ENCODE measurements at regions not wholly inside any gene's neighbourhood (a gene's known extent, or its start where the extent isn't known, plus 50 kb on each side); places are given as distances from the start of the nearest gene placed in this dataset.

DNA sequence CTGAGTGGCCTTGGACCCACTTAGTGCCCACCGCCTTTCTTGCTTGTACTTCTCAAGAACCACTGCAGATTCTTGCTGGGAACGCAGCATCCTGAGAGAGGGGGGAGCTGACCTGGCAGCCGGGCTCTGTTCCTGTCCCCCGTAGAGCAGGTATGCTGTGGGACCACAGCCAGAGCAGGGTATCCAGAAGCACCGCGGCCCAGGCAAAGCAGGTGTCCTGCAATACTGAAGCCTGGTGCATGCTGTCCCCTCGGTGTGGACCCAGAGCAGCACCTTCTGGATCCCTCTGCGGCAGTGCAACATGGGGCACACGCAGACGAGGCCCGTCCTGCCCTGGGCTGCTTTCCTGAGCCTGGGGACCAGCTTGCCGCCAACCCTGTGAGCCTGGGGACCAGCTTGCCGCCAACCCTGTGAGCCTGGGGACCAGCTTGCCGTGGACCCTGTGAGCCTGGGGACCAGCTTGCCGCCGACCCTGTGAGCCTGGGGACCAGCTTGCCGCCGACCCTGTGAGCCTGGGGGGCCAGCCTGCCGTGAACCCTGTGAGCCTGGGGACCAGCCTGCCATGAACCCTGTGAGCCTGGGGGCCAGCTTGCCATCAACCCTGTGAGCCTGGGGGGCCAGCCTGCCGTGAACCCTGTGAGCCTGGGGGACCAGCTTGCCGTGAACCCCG lies 60.9 kb upstream of the ADGRA1 start:
- Histone ChIP-seq H3K4me1 (ENCODE audit: control insufficient read depth, insufficient read depth, low read length) (no peaks in the 10 kb centered on the region), H3K9me3 (replicated peaks; ENCODE audit: low read length) (no peaks in the 10 kb centered on the region), H3K4me2 (ENCODE audit: low read length) (no peak overlapping the region), H3K4me3 (ENCODE audit: low read length) (no peak overlapping the region), H3K36me3 (ENCODE audit: insufficient read depth, low read length) (no peaks in the 10 kb centered on the region), H3K27me3 (ENCODE audit: control insufficient read depth, insufficient read depth, low read length) (no peaks in the 10 kb centered on the region), H3K9ac (ENCODE audit: low read depth, low read length) (no peak overlapping the region)

DNA sequence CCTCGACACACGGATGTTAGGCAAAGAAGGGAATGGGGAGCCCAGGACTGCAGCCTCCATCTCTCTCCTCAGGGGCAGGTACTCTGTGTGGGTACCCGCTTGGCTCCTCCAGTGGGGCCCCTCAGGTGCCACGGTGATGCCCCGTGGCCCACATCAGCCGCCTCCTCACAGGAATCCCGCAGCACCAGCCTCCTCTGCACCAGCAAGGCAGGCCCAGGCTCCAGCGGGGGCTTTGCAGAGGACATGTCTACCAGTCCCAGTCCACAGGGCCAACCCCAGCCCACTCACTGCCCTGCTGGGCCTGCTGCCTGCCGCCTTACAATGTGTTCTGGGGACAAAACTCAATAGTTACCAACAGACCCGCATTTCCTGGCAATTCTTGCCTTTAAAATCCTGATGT lies 61.6 kb upstream of the ADGRA1 start:
- H3K36me3 ChIP-seq (ENCODE audit: insufficient read depth, low read length): no peaks in the 10 kb centered on the region
- H3K4me3 ChIP-seq (ENCODE audit: low read length): no peak overlapping the region
- H3K27me3 ChIP-seq (ENCODE audit: control insufficient read depth, insufficient read depth, low read length): no peaks in the 10 kb centered on the region
- H3K4me1 ChIP-seq (ENCODE audit: control insufficient read depth, insufficient read depth, low read length): no peaks in the 10 kb centered on the region
- no peak overlapping the region for H3K9ac ChIP-seq (ENCODE audit: low read depth, low read length)
- no peak overlapping the region for H3K4me2 ChIP-seq (ENCODE audit: low read length)
- H3K9me3 ChIP-seq (replicated peaks; ENCODE audit: low read length): no peaks in the 10 kb centered on the region

DNA sequence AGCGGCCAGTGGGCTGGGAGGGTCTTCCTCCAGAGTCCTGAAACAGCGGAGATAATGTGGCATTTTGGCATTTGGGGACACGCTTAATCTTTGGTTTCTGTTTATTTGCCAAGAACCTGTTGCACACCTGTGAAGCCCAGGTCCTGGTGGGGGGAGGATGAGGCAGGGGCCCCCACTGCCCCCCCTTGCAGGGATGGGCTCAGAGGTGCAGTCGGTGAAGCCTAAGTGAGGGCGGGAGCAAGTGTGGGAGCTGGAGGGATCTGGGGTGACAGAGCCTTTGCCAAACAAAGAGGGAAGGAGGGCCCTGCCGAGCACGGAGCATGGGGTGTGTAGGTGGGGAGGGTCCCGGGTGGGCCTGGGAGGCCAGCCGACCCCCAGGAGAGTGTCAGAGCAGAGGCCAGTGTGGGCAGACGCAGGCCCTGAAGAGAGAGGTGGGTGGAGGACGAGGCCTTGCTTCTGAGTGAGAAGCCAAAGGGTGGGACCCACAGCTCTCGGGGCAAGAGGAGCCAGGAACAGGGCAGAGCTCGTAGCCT lies 62.1 kb upstream of the ADGRA1 start:
- no peaks in the 10 kb centered on the region for H3K27me3 ChIP-seq (ENCODE audit: control insufficient read depth, insufficient read depth, low read length)
- no peak overlapping the region for H3K4me3 ChIP-seq (ENCODE audit: low read length)
- no peaks in the 10 kb centered on the region for H3K9me3 ChIP-seq (replicated peaks; ENCODE audit: low read length)
- no peaks in the 10 kb centered on the region for H3K4me1 ChIP-seq (ENCODE audit: control insufficient read depth, insufficient read depth, low read length)
- H3K9ac ChIP-seq (ENCODE audit: low read depth, low read length): no peak overlapping the region
- H3K4me2 ChIP-seq (ENCODE audit: low read length): no peak overlapping the region
- H3K36me3 ChIP-seq (ENCODE audit: insufficient read depth, low read length): no peaks in the 10 kb centered on the region

- H3K4me1 ChIP-seq (ENCODE audit: control insufficient read depth, insufficient read depth, low read length): no peaks in the 10 kb centered on the region
- H3K9ac ChIP-seq (ENCODE audit: low read depth, low read length): no peak overlapping the region
- no peak overlapping the region for H3K4me3 ChIP-seq (ENCODE audit: low read length)
- no peaks in the 10 kb centered on the region for H3K27me3 ChIP-seq (ENCODE audit: control insufficient read depth, insufficient read depth, low read length)
- H3K9me3 ChIP-seq (replicated peaks; ENCODE audit: low read length): no peaks in the 10 kb centered on the region
- H3K4me2 ChIP-seq (ENCODE audit: low read length): no peak overlapping the region
- H3K36me3 ChIP-seq (ENCODE audit: insufficient read depth, low read length): no peaks in the 10 kb centered on the region
Measured at GRCh38 chr10:133024704-133025557, 62.8 kb upstream of the ADGRA1 start.

- Histone ChIP-seq H3K9me3 (replicated peaks; ENCODE audit: low read length) (no peaks in the 10 kb centered on the region), H3K4me1 (ENCODE audit: control insufficient read depth, insufficient read depth, low read length) (no peaks in the 10 kb centered on the region), H3K36me3 (ENCODE audit: insufficient read depth, low read length) (no peaks in the 10 kb centered on the region), H3K4me3 (ENCODE audit: low read length) (no peak overlapping the region), H3K9ac (ENCODE audit: low read depth, low read length) (no peak overlapping the region), H3K27me3 (ENCODE audit: control insufficient read depth, insufficient read depth, low read length) (no peaks in the 10 kb centered on the region), H3K4me2 (ENCODE audit: low read length) (no peak overlapping the region)
Measured at GRCh38 chr10:133023216-133023843, 64.4 kb upstream of the ADGRA1 start.

GRCh38 chr10:133022776-133023100 lies 65.0 kb upstream of the ADGRA1 start:
- no peaks in the 10 kb centered on the region for H3K27me3 ChIP-seq (ENCODE audit: control insufficient read depth, insufficient read depth, low read length)
- no peaks in the 10 kb centered on the region for H3K4me1 ChIP-seq (ENCODE audit: control insufficient read depth, insufficient read depth, low read length)
- no peaks in the 10 kb centered on the region for H3K9me3 ChIP-seq (replicated peaks; ENCODE audit: low read length)
- H3K4me2 ChIP-seq (ENCODE audit: low read length): no peak overlapping the region
- no peaks in the 10 kb centered on the region for H3K36me3 ChIP-seq (ENCODE audit: insufficient read depth, low read length)
- no peak overlapping the region for H3K9ac ChIP-seq (ENCODE audit: low read depth, low read length)
- H3K4me3 ChIP-seq (ENCODE audit: low read length): no peak overlapping the region

GRCh38 chr10:133021963-133022775 lies 65.6 kb upstream of the ADGRA1 start:
- Histone ChIP-seq H3K4me1 (ENCODE audit: control insufficient read depth, insufficient read depth, low read length) (no peaks in the 10 kb centered on the region), H3K27me3 (ENCODE audit: control insufficient read depth, insufficient read depth, low read length) (no peaks in the 10 kb centered on the region), H3K9me3 (replicated peaks; ENCODE audit: low read length) (no peaks in the 10 kb centered on the region), H3K4me3 (ENCODE audit: low read length) (no peak overlapping the region), H3K4me2 (ENCODE audit: low read length) (no peak overlapping the region), H3K36me3 (ENCODE audit: insufficient read depth, low read length) (no peaks in the 10 kb centered on the region), H3K9ac (ENCODE audit: low read depth, low read length) (no peak overlapping the region)

DNA sequence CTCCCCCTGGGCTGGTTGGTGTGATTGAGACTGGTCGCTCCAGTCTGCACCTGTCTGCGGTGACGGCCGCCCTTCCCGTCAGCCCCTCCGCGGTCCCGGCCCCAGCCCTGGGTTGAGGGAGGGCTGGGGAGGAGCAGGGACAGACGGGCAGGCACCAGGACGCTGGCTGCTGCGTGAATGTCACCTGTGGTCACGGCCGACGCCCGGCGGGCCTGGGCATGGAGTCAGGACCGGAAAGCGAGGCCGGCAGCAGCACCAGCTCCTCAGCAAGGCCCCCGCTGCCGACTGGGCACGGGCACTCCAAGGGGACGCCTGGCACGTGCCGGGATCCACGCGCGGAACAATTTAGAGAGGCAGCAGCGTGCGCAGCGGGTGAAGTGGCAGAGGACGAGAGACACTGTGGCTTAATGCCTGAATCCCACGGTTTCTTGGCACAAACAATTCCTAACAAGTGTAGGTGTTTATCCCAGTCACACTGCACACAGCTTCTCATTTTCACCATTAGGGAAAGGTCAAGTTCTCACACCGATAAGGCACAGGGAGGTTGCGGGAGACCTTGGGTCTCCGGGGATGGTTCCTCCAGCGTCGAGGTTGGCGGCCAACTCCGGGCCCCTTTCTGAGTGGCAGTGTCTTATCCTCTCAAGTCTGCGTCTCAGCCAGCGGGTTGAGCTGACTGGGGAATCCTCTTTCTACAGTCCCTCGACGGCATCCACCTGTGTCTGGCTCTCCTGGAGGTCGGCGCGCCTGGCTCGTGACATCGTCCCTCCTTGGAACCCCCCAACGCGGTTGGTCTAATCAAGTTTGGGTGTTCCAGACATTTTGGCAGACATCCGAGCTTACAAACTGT lies 66.4 kb upstream of the ADGRA1 start:
- Histone ChIP-seq H3K4me2 (ENCODE audit: low read length) (no peak overlapping the region), H3K9me3 (replicated peaks; ENCODE audit: low read length) (no peaks in the 10 kb centered on the region), H3K4me3 (ENCODE audit: low read length) (no peak overlapping the region), H3K9ac (ENCODE audit: low read depth, low read length) (no peak overlapping the region), H3K4me1 (ENCODE audit: control insufficient read depth, insufficient read depth, low read length) (no peaks in the 10 kb centered on the region), H3K36me3 (ENCODE audit: insufficient read depth, low read length) (no peaks in the 10 kb centered on the region), H3K27me3 (ENCODE audit: control insufficient read depth, insufficient read depth, low read length) (no peaks in the 10 kb centered on the region)

GRCh38 chr10:133020193-133020817 lies 67.4 kb upstream of the ADGRA1 start:
- Histone ChIP-seq H3K9me3 (replicated peaks; ENCODE audit: low read length) (no peaks in the 10 kb centered on the region), H3K9ac (ENCODE audit: low read depth, low read length) (no peak overlapping the region), H3K27me3 (ENCODE audit: control insufficient read depth, insufficient read depth, low read length) (no peaks in the 10 kb centered on the region), H3K36me3 (ENCODE audit: insufficient read depth, low read length) (no peaks in the 10 kb centered on the region), H3K4me1 (ENCODE audit: control insufficient read depth, insufficient read depth, low read length) (no peaks in the 10 kb centered on the region), H3K4me3 (ENCODE audit: low read length) (no peak overlapping the region), H3K4me2 (ENCODE audit: low read length) (no peak overlapping the region)

- Histone ChIP-seq H3K9me3 (replicated peaks; ENCODE audit: low read length) (no peaks in the 10 kb centered on the region), H3K9ac (ENCODE audit: low read depth, low read length) (no peak overlapping the region), H3K27me3 (ENCODE audit: control insufficient read depth, insufficient read depth, low read length) (no peaks in the 10 kb centered on the region), H3K4me2 (ENCODE audit: low read length) (no peak overlapping the region), H3K4me1 (ENCODE audit: control insufficient read depth, insufficient read depth, low read length) (no peaks in the 10 kb centered on the region), H3K4me3 (ENCODE audit: low read length) (no peak overlapping the region), H3K36me3 (ENCODE audit: insufficient read depth, low read length) (no peaks in the 10 kb centered on the region)
Measured at GRCh38 chr10:133019651-133020050, 68.1 kb upstream of the ADGRA1 start.

All from skeletal muscle satellite cell (primary cell).